ENCODE measurements at regions not wholly inside any gene's neighbourhood (a gene's known extent, or its start where the extent isn't known, plus 50 kb on each side); places are given as distances from the start of the nearest gene placed in this dataset.

- no peak overlapping the region for H3K4me3 ChIP-seq (ENCODE audit: low read depth, low read length)
- no peak for DNase-seq (ENCODE audit: low read depth)
- TF ChIP-seq POLR2A (IDR thresholded peaks at IDR 0.05; ENCODE audit: extremely low read depth, insufficient read length) (no peak), MAX (IDR thresholded peaks at IDR 0.05; ENCODE audit: low read depth, low read length) (no peak), MYC (IDR thresholded peaks at IDR 0.05; ENCODE audit: low read depth, low read length) (no peak), CTCF (IDR thresholded peaks at IDR 0.05; ENCODE audit: low read depth, low read length) (no peak)
Observed at GRCh38 chr7:10632712-10633111, 341.0 kb upstream of the PHF14 start.

- TF ChIP-seq MAX (IDR thresholded peaks at IDR 0.05; ENCODE audit: low read depth, low read length): no peak
- no peak for TF ChIP-seq POLR2A (IDR thresholded peaks at IDR 0.05; ENCODE audit: extremely low read depth, insufficient read length)
- no peak for DNase-seq (ENCODE audit: low read depth)
- no peak overlapping the region for H3K4me3 ChIP-seq (ENCODE audit: low read depth, low read length)
Observed at GRCh38 chr7:10634239-10634638, 339.4 kb upstream of the PHF14 start.

- DNase-seq (ENCODE audit: low read depth): no peak
- H3K4me3 ChIP-seq (ENCODE audit: low read depth, low read length): no peak overlapping the region
- TF ChIP-seq MYC (IDR thresholded peaks at IDR 0.05; ENCODE audit: low read depth, low read length): no peak
- TF ChIP-seq CTCF (IDR thresholded peaks at IDR 0.05; ENCODE audit: low read depth, low read length): no peak
- TF ChIP-seq POLR2A (IDR thresholded peaks at IDR 0.05; ENCODE audit: extremely low read depth, insufficient read length): no peak
- no peak for TF ChIP-seq MAX (IDR thresholded peaks at IDR 0.05; ENCODE audit: low read depth, low read length)
Observed at GRCh38 chr7:10637991-10638390, 335.7 kb upstream of the PHF14 start.

GRCh38 chr7:10643545-10643944 lies 330.1 kb upstream of the PHF14 start:
- no peak for TF ChIP-seq POLR2A (IDR thresholded peaks at IDR 0.05; ENCODE audit: extremely low read depth, insufficient read length)
- no peak for TF ChIP-seq MAX (IDR thresholded peaks at IDR 0.05; ENCODE audit: low read depth, low read length)
- TF ChIP-seq CTCF (IDR thresholded peaks at IDR 0.05; ENCODE audit: low read depth, low read length): no peak
- TF ChIP-seq MYC (IDR thresholded peaks at IDR 0.05; ENCODE audit: low read depth, low read length): no peak
- DNase-seq (ENCODE audit: low read depth): no peak
- H3K4me3 ChIP-seq (ENCODE audit: low read depth, low read length): no peak overlapping the region

- H3K4me3 ChIP-seq (ENCODE audit: low read depth, low read length): no peak overlapping the region
- no peak for DNase-seq (ENCODE audit: low read depth)
- TF ChIP-seq MYC (IDR thresholded peaks at IDR 0.05; ENCODE audit: low read depth, low read length) (no peak), MAX (IDR thresholded peaks at IDR 0.05; ENCODE audit: low read depth, low read length) (no peak), POLR2A (IDR thresholded peaks at IDR 0.05; ENCODE audit: extremely low read depth, insufficient read length) (no peak), CTCF (IDR thresholded peaks at IDR 0.05; ENCODE audit: low read depth, low read length) (no peak)
Observed at GRCh38 chr7:10644849-10645248, 328.8 kb upstream of the PHF14 start.

GRCh38 chr7:10646194-10646593 lies 327.5 kb upstream of the PHF14 start:
- TF ChIP-seq CTCF (IDR thresholded peaks at IDR 0.05; ENCODE audit: low read depth, low read length) (no peak), MAX (IDR thresholded peaks at IDR 0.05; ENCODE audit: low read depth, low read length) (no peak), POLR2A (IDR thresholded peaks at IDR 0.05; ENCODE audit: extremely low read depth, insufficient read length) (no peak), MYC (IDR thresholded peaks at IDR 0.05; ENCODE audit: low read depth, low read length) (no peak)
- H3K4me3 ChIP-seq (ENCODE audit: low read depth, low read length): no peak overlapping the region
- DNase-seq (ENCODE audit: low read depth): peak; percentile 68

Measured in NB4 (cell line).